ENCODE measurements at regions not wholly inside any gene's neighbourhood (a gene's known extent, or its start where the extent isn't known, plus 50 kb on each side); places are given as distances from the start of the nearest gene placed in this dataset.

- no peak for TF ChIP-seq POLR2A (IDR thresholded peaks at IDR 0.05)
- no peak for TF ChIP-seq EP300 (IDR thresholded peaks at IDR 0.05; ENCODE audit: low read depth)
- no peak for TF ChIP-seq POLR2AphosphoS5 (IDR thresholded peaks at IDR 0.05)
Measured at GRCh38 chr6:4687656-4687988, 88.6 kb upstream of the CDYL start.

All from transverse colon (tissue), 3 donors.